ENCODE measurements at regions not wholly inside any gene's neighbourhood (a gene's known extent, or its start where the extent isn't known, plus 50 kb on each side); places are given as distances from the start of the nearest gene placed in this dataset.

DNA sequence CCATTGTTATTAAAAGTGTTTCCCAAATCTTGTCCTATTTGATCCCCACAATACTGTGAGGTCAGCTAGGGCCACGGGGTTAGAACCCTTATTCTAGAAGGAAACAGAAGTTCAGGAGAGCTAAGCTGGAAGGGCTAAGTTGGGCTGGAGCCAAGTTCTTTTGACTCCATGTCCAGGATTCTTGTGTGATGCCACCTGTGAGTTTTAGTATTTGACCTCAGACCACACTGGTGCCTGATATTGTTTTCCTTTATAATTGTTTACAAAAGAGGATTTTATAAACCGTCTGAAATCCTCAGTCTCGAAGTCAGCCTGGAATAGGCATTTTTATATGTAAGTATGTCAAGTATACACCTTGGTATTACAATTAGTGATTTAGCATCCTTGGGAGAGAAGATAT lies 332.7 kb downstream of the CBLN1 start:
- TF ChIP-seq POLR2A (IDR thresholded peaks at IDR 0.05), result no peak
- TF ChIP-seq CTCF (IDR thresholded peaks at IDR 0.05), result no peak
- TF ChIP-seq EP300 (IDR thresholded peaks at IDR 0.05), result no peak
